Type B pancreatic cell (in vitro differentiated cells): ENCODE measurements at regions not wholly inside any gene's neighbourhood (a gene's known extent, or its start where the extent isn't known, plus 50 kb on each side); places are given as distances from the start of the nearest gene placed in this dataset.

ENCODE experiments used
- DNase-seq: peaks from one replicate; pipeline ENCODE4 v3.0.0; 2021; ENCODE audit warnings: mixed read lengths; ENCODE audit not compliant: unreplicated experiment; ENCODE audit errors: extremely low spot score
- H3K27ac Mint-ChIP-seq: 2 replicates; pipeline ENCODE4 v1.8.0; 2021; ENCODE audit warnings: mild to moderate bottlenecking, mixed read lengths
- H3K27me3 Mint-ChIP-seq: 2 replicates; pipeline ENCODE4 v1.8.0; 2021; ENCODE audit warnings: mixed read lengths
- H3K36me3 Mint-ChIP-seq: 2 replicates; pipeline ENCODE4 v1.8.0; 2021; ENCODE audit warnings: mixed read lengths
- H3K4me1 Mint-ChIP-seq: one replicate; pipeline ENCODE4 v1.8.0; 2021; ENCODE audit warnings: mixed read lengths; ENCODE audit not compliant: unreplicated experiment
- H3K4me3 Mint-ChIP-seq: 2 replicates; pipeline ENCODE4 v1.8.0; 2021; ENCODE audit warnings: mild to moderate bottlenecking, mixed read lengths
- H3K9me3 Mint-ChIP-seq: 2 replicates; pipeline ENCODE4 v1.8.0; 2021; ENCODE audit warnings: mixed read lengths
- TF ChIP-seq, protein P1 (sequence below): fragments of 200-600 bp; sonication (generic); conservative IDR thresholded peaks from 2 replicates; pipeline ENCODE4 v1.5.0; 2021; ENCODE audit warnings: antibody characterized with exemption, mild to moderate bottlenecking

DNA sequence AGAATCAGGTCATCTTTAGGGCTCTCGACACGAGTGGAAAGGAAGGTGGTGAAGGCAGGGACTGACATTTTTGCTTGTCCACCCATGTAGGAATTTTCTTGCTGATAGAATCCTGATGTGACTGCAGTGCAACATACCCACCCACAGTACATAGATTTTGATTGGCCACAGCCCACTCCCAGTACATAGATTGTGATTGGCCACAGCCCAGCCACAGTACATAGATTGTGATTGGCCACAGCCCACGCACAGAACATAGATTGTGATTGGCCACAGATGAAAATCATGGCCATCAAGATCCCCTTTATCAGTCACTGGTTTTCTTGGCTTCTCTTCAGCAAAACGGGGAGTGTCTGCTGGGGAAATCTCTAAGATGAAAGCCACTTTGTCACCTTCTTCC is 1041.5 kb downstream of the AACS start:
- Mint-ChIP-seq H3K4me3 (no peak overlapping the region), H3K27ac (no peak overlapping the region), H3K9me3 (no peaks in the 10 kb centered on the region), H3K27me3 (peaks cover 6% of the 10 kb centered on the region), H3K36me3 (no peaks in the 10 kb centered on the region), H3K4me1 (no peaks in the 10 kb centered on the region)
- DNase-seq: no peak
- TF ChIP-seq, protein P1, sequence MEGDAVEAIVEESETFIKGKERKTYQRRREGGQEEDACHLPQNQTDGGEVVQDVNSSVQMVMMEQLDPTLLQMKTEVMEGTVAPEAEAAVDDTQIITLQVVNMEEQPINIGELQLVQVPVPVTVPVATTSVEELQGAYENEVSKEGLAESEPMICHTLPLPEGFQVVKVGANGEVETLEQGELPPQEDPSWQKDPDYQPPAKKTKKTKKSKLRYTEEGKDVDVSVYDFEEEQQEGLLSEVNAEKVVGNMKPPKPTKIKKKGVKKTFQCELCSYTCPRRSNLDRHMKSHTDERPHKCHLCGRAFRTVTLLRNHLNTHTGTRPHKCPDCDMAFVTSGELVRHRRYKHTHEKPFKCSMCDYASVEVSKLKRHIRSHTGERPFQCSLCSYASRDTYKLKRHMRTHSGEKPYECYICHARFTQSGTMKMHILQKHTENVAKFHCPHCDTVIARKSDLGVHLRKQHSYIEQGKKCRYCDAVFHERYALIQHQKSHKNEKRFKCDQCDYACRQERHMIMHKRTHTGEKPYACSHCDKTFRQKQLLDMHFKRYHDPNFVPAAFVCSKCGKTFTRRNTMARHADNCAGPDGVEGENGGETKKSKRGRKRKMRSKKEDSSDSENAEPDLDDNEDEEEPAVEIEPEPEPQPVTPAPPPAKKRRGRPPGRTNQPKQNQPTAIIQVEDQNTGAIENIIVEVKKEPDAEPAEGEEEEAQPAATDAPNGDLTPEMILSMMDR: no peak

DNA sequence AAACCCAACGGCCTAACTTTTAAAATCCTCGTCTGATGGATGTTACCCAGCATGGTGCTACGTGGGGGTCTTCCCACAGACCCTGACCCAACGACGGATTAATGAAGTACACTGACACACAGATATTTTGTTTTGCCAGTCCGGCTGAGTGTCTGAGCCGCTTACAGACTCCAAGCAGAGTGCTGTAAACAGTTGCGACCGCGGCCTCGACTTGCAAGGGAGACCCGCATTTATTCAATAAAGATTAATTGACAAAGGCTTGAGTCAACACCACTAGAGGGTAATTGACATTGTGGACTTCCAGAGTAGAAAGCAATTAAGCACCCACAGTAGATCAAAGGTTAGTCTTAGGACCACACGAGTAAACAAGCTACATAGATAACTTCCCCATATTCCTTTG is 1042.4 kb downstream of the AACS start:
- no peak overlapping the region for H3K4me3 Mint-ChIP-seq
- TF ChIP-seq, protein P1: no peak
- peaks cover 10% of the 10 kb centered on the region for H3K27me3 Mint-ChIP-seq
- H3K36me3 Mint-ChIP-seq: no peaks in the 10 kb centered on the region
- no peak overlapping the region for H3K27ac Mint-ChIP-seq
- no peaks in the 10 kb centered on the region for H3K9me3 Mint-ChIP-seq
- no peaks in the 10 kb centered on the region for H3K4me1 Mint-ChIP-seq
- DNase-seq: no peak

DNA sequence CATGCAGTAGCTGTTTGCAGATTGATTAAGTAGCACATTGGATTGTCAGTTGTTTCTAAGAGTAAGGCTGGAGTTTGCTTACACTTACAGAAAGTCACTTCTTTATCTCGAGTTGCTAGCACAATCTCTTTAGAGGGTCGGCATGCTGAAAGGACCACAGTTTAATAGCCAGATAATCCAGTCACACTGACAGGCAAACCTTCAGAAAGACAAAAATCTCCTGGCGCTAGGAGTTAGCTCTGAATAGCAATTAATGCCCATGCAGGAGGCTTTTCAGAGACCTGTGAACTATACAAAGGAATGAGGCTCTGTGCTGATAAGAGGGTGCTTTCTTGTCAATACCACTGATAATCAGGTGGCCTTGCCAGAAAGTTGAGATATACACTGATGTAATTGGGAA is 1043.0 kb downstream of the AACS start:
- Mint-ChIP-seq H3K4me1 (no peaks in the 10 kb centered on the region), H3K27me3 (peaks cover 10% of the 10 kb centered on the region), H3K9me3 (no peaks in the 10 kb centered on the region), H3K4me3 (no peak overlapping the region), H3K27ac (no peak overlapping the region), H3K36me3 (no peaks in the 10 kb centered on the region)
- no peak for DNase-seq
- TF ChIP-seq, protein P1: no peak

DNA sequence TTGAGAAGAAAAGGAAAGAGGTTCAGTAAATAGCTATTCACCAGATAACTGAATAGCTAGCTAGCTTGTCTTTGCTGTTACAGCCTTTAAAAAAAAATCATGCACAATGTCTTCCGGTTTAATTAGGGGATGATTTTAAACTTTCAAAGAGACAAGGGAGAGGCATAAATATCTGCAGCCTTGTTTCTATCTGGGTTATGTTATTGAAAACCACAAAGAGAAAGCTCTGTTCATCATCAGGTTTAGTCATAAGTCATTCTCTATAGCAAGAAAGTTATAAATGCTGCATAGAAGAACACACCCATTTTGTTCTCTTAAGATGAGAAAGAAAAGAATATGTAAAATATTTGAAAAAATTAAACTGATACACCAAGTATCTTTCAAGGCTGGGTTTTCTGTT is 1046.9 kb downstream of the AACS start:
- H3K4me3 Mint-ChIP-seq: no peak overlapping the region
- H3K27me3 Mint-ChIP-seq: peaks cover 6% of the 10 kb centered on the region
- no peaks in the 10 kb centered on the region for H3K9me3 Mint-ChIP-seq
- no peak overlapping the region for H3K27ac Mint-ChIP-seq
- DNase-seq: no peak
- H3K4me1 Mint-ChIP-seq: no peaks in the 10 kb centered on the region
- TF ChIP-seq, protein P1: no peak
- H3K36me3 Mint-ChIP-seq: no peaks in the 10 kb centered on the region

DNA sequence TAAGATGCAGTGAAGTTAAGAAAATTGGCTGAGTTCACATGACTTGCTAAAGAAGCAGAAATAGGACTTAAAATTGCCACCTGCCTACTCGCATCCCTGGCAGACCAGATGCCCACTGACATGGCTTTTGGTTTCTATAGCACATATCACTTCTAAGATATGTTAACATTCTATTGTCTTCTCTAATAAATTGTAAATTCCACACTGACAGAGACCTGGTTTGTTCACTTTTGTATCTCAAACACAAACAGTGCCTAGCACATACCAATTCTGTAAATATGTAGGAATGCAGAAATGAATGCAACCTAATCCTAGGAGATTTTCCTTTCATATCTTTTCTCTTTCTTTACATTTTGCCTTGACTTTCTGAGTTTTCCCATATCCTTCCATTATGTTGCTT is 1047.6 kb downstream of the AACS start:
- no peak overlapping the region for H3K4me3 Mint-ChIP-seq
- peaks cover 6% of the 10 kb centered on the region for H3K27me3 Mint-ChIP-seq
- no peaks in the 10 kb centered on the region for H3K4me1 Mint-ChIP-seq
- H3K9me3 Mint-ChIP-seq: no peaks in the 10 kb centered on the region
- no peaks in the 10 kb centered on the region for H3K36me3 Mint-ChIP-seq
- no peak overlapping the region for H3K27ac Mint-ChIP-seq
- TF ChIP-seq, protein P1: no peak
- no peak for DNase-seq

DNA sequence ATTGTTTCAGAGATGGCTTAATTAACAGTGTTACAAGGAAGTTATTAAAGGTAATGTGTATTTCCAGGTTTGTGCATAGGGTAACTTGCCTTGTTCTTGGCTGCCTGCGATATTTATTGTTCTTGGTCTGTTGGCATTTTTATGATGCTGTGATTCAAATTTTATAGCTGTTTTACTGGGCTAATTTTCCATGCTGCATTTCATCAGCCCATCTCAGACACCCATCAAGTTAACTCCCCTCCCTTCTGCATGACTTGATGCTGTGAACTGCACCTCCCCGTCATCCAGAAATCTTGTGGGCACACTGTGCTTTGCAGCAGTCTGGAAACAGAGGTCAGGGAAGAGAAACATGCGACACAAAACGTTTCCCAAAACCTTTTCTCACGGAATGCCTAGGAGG is 1049.2 kb downstream of the AACS start:
- DNase-seq: no peak
- Mint-ChIP-seq H3K9me3 (no peaks in the 10 kb centered on the region), H3K27ac (no peak overlapping the region), H3K4me3 (no peak overlapping the region), H3K36me3 (no peaks in the 10 kb centered on the region), H3K27me3 (peaks cover 6% of the 10 kb centered on the region), H3K4me1 (no peaks in the 10 kb centered on the region)
- TF ChIP-seq, protein P1: no peak
